ENCODE measurements at regions not wholly inside any gene's neighbourhood (a gene's known extent, or its start where the extent isn't known, plus 50 kb on each side); places are given as distances from the start of the nearest gene placed in this dataset.

DNA sequence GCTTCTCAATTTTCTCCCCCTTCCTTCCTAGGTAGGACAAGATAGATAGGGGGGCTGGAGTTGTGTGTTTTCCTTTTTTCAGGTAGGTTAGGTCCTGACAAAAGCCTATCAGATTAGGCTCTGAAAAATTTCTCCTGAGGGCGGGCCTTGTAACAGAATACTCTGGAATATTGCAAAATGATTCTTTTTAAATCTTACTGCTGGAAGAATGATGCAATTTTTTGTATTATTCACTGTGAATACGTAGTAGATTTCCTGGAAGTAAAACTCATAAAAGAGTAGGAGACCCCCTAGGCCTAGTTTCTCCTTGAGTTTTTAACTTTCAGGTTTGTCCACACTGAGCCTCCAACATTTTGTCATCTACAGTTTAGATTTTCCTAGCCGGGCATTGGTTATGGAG lies 1701.8 kb downstream of the EFNA5 start:
- in situ Hi-C loops (cut with HindIII; ENCODE audit: low sequenced_read_pairs), result no loop called here
- TF ChIP-seq, protein P1, sequence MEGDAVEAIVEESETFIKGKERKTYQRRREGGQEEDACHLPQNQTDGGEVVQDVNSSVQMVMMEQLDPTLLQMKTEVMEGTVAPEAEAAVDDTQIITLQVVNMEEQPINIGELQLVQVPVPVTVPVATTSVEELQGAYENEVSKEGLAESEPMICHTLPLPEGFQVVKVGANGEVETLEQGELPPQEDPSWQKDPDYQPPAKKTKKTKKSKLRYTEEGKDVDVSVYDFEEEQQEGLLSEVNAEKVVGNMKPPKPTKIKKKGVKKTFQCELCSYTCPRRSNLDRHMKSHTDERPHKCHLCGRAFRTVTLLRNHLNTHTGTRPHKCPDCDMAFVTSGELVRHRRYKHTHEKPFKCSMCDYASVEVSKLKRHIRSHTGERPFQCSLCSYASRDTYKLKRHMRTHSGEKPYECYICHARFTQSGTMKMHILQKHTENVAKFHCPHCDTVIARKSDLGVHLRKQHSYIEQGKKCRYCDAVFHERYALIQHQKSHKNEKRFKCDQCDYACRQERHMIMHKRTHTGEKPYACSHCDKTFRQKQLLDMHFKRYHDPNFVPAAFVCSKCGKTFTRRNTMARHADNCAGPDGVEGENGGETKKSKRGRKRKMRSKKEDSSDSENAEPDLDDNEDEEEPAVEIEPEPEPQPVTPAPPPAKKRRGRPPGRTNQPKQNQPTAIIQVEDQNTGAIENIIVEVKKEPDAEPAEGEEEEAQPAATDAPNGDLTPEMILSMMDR (IDR thresholded peaks at IDR 0.05; ENCODE audit: low read depth, low read length), result no peak
- no peak overlapping the region for H3K4me3 ChIP-seq (ENCODE audit: low read depth, low read length)
- DNase-seq (ENCODE audit: low read depth, low spot score), result no peak

DNA sequence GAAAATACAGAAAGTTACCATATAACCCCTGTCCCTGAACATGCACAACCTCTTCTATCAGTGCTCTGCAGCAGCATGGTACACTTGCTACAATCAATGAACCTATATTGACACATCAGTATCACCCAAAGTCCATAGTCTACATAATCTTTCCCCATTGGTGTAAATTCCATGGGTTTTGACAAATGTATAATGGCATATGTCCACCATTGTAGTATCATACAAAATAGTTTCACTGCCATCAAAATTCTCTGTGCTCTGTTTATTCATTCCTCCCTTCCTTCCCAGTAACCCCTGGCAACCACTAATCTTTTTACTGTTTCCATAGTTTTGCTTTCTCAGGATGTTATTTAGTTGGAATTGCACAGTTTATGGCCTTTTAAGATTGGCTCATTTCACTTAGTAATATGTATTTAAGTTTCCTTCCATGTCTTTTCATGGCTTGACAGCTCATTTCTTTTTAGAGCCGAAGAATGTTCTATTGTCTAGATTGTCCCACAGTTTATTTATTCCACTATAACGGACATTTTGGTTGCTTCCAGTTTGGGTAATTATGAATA lies 1707.0 kb downstream of the EFNA5 start:
- no peak for DNase-seq (ENCODE audit: low read depth, low spot score)
- TF ChIP-seq, protein P1 (IDR thresholded peaks at IDR 0.05; ENCODE audit: low read depth, low read length), result no peak
- in situ Hi-C loops (cut with HindIII; ENCODE audit: low sequenced_read_pairs), result no loop called here

DNA sequence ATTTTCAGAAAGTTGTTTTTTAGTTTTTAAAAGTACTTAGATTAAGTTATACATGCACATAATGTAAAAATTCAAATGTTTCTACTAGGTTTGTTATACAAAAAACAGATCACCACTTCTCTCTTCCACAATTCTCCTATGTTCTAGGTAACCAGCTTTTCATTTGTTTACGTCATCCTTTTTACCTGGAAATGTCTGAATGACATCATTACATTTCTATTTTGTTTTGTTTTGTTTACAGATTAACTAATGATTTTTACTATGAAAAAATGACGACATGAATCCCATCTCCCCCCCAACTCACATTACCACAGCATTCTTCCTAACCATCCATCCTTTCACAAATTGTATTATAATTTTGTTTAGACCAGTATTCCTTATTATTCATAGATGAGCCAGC lies 1709.2 kb downstream of the EFNA5 start:
- H3K4me3 ChIP-seq (ENCODE audit: low read depth, low read length), result no peak overlapping the region
- TF ChIP-seq, protein P1 (IDR thresholded peaks at IDR 0.05; ENCODE audit: low read depth, low read length), result no peak
- no peak for DNase-seq (ENCODE audit: low read depth, low spot score)
- in situ Hi-C loops (cut with HindIII; ENCODE audit: low sequenced_read_pairs), result no loop called here

More for the DNA sequence above, 1707.0 kb downstream of the EFNA5 start:
- H3K4me3 ChIP-seq (ENCODE audit: low read depth, low read length), result no peak overlapping the region

DNA sequence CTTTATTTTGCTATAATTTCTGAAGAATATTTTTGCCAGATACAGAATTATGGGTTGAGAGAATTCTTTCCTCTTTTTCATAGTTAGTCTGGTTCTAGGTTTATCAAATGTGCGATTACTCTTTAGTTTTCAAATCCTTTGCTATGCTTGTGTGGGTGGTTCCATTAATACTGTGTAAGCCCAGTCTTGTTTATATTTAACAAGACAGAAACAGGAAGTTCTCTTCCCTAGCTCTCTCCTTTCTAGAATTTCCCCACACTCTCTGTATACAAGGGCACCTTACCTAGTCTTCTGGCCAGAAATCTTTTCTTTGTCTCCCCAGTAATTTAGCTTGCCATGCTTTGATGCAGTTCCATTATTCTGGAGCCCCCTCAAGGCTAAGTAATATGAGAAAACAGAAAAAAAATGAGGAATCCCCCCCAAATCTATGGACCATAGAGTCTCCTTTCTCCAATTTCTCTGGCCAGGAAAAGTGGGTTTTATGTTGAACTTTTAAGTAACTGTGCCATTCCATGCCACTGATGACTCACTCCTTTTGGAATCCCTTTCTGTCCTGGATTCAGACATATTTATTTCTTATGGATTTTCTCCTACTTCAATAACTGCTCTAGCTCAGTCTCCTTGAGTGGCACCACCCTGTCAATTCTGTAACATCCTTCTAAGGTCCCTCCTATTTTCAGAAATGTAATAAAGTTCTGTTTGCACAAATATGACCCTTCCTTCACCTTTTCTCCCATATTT lies 1714.1 kb downstream of the EFNA5 start:
- in situ Hi-C loops (cut with HindIII; ENCODE audit: low sequenced_read_pairs), result no loop called here
- DNase-seq (ENCODE audit: low read depth, low spot score), result peak; percentile 36
- no peak overlapping the region for H3K4me3 ChIP-seq (ENCODE audit: low read depth, low read length)
- TF ChIP-seq, protein P1 (IDR thresholded peaks at IDR 0.05; ENCODE audit: low read depth, low read length), result no peak

DNA sequence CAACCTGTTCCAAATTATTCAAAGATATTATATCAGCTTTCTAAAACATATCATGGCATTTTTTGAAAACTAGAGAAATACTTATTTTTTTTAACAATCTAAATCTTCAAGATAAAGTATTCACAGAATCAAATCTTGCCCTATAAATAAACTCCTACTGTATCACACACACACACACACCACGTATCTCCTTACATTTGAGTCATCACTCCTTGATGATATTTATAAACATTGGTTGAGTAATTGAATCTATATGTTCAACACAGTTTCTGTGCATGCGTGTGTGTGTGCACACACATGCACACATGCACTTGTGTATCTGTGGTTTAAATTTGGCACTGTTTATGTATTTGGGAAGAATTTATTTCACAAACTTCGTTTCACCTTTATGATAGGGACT lies 1716.4 kb downstream of the EFNA5 start:
- H3K4me3 ChIP-seq (ENCODE audit: low read depth, low read length), result no peak overlapping the region
- DNase-seq (ENCODE audit: low read depth, low spot score), result no peak
- in situ Hi-C loops (cut with HindIII; ENCODE audit: low sequenced_read_pairs), result no loop called here
- TF ChIP-seq, protein P1 (IDR thresholded peaks at IDR 0.05; ENCODE audit: low read depth, low read length), result no peak

DNA sequence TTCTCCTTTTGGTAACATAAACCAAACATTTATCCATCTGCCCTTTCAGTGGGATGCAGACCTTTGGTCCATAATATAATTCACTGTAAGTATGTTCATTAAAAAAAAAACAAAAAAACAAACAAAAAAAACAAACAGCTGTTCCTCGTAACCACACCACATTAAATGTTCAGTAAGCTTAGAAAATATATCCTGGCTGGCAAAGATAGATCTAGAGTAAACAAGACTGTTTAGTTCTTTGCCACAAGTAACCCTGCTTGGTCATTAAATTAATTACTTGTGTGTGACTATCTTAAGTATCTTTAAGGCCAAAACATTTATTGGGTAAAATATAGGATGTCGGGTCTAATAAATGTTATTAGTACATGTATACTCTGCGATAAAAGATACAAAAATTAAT lies 1717.1 kb downstream of the EFNA5 start:
- TF ChIP-seq, protein P1 (IDR thresholded peaks at IDR 0.05; ENCODE audit: low read depth, low read length), result no peak
- in situ Hi-C loops (cut with HindIII; ENCODE audit: low sequenced_read_pairs), result no loop called here
- DNase-seq (ENCODE audit: low read depth, low spot score), result no peak
- H3K4me3 ChIP-seq (ENCODE audit: low read depth, low read length), result no peak overlapping the region
